SHP77 treated with DMSO at 0.1 percent for 48 hours (cell line): ENCODE measurements at regions not wholly inside any gene's neighbourhood (a gene's known extent, or its start where the extent isn't known, plus 50 kb on each side); places are given as distances from the start of the nearest gene placed in this dataset.

Source experiments
- DNase-seq: peaks from one replicate; lab custom pipeline; 2025; lab: John Stamatoyannopoulos, UW

- no peak for DNase-seq
These were observed 57.8 kb upstream of the TARBP1 start for GRCh38 chr1:234536741-234537140.

GRCh38 chr1:234535763-234536515 is 57.0 kb upstream of the TARBP1 start:
- no peak for DNase-seq

DNA sequence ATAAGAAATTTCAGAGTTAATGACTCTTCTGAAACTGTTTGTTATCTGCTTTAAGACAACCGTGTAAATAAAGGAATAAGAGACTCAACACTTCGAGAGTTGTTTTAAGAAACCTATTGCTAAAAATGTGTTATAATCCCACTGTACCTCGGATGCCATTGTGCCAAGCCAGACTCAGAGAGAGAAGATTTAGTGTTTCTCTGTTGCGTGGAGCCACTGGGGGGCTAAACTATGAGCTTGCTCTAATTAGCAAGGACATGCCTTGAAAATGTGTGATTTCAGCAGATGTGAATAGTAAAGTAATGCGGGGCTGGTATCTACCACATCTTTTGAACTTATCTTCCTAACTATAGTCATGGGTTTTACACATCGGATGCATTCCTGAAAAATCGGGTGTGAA is 56.2 kb upstream of the TARBP1 start:
- no peak for DNase-seq

- no peak for DNase-seq
These were observed 55.2 kb upstream of the TARBP1 start for GRCh38 chr1:234533975-234534876.

GRCh38 chr1:234533034-234533891 is 54.3 kb upstream of the TARBP1 start:
- no peak for DNase-seq

GRCh38 chr1:234532503-234532922 is 53.5 kb upstream of the TARBP1 start:
- DNase-seq: no peak

- DNase-seq: no peak
These were observed 52.2 kb upstream of the TARBP1 start for GRCh38 chr1:234531151-234531635.

- DNase-seq: no peak
These were observed 51.7 kb upstream of the TARBP1 start for GRCh38 chr1:234530672-234531071.

- DNase-seq: no peak
These were observed 50.9 kb upstream of the TARBP1 start for GRCh38 chr1:234529950-234530237.

- DNase-seq: no peak
These were observed 50.3 kb upstream of the TARBP1 start for GRCh38 chr1:234529095-234529949.
